GF-D8 (cell line): ENCODE measurements at regions not wholly inside any gene's neighbourhood (a gene's known extent, or its start where the extent isn't known, plus 50 kb on each side); places are given as distances from the start of the nearest gene placed in this dataset.
A peak's percentile ranks its signal among the peaks of the same experiment; 100 is the strongest.

Experiments used
- DNase-seq: peaks from one replicate; lab custom pipeline; 2025; lab: John Stamatoyannopoulos, UW

DNA sequence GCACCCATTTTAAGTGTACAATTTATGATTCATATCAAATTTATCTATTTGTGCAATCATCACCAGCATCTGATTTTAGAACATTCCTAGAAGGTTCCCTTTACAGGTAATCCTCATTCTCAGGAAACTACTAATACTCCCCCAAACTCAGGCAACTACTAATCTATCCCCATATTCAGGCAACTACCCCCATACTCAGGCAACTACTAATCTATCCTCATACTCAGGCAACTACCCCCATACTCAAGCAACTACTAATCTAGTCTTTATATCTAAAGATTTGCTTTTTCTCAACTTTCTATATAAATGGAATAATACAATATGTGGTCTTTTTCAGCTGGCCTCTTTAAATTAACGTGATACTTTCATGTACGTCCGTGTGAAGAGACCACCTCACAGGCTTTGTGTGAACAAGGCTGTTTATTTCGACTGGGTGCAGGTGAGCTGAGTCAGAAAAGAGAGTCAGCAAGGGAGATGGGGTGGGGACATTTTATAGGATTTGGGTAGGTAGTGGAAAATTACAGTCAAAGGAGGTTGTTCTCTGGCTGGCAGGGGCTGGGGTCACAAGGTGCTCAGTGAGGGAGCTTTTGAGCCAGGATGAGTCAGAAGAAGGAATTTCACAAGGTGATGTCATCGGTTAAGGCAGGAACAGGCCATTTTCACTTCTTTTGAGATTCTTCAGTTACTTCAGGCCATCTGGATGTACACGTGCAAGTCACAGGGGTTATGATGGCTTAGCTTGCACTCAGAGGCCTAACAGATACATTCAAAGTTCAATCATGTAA is 1444.5 kb upstream of the CADM2 start:
- DNase-seq, result no peak

DNA sequence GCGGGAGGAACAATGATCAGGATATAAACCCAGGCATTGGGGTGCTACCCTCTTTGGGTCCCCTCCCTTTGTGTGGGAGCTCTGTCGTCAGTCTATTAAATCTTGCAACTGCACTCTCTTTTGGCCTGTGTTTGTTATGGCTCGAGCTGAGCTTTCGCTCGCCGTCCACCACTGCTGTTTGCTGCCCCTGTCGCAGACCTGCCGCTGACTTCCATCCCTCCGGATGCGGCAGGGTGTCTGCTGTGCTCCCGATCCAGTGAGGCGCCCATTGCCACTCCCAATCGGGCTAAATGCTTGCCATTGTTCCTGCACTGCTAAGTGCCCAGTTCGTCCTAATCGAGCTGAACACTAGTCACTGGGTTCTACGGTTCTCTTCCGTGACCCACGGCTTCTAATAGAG is 1443.7 kb upstream of the CADM2 start:
- DNase-seq, result no peak

DNA sequence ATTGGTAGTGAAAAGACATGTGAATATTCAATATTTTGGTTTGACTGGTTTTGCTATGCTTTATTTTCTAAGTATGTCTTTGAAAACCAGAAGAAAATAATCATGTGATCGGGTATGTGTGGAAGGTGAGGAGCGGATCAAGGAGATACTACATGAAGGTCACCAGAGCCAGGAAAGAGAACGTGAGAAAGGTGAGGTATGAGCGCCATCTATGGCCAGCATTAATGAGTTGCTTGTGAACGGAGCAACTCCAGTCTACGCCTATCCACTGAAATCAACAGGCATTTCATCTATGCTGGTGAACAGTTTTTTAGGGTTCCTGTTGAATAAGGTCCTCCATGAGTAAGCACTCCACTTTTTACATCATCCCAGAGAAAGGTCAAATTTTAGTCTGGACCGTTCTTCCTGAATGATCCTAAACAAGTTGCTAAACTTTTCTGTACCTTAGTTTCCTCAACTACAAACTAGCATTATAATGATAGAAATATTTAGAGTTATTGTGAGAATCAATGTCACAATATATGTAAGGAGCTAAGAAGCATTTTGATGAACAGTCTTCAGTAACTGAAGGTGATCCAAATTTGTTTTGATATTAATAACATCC is 1435.2 kb upstream of the CADM2 start:
- peak; percentile 13 for DNase-seq

DNA sequence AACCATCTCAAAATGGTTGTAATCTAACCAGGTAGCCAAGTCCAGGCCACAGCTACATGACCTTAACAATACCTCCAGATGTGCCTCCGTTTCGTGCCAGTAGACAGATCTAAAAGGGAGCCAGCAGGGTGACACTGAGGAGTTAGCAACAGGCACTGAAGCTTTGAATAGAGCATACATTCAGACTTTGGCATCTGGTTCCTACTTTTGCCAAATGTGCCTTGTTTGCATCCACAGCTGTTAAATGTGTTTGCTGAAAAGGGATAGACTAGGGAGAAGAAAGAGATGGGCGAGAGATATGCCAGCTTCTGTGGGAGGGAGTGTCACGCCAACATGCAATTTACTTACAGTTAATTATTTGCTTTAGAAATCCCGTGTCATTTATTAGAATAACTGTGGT is 1433.9 kb upstream of the CADM2 start:
- no peak for DNase-seq

DNA sequence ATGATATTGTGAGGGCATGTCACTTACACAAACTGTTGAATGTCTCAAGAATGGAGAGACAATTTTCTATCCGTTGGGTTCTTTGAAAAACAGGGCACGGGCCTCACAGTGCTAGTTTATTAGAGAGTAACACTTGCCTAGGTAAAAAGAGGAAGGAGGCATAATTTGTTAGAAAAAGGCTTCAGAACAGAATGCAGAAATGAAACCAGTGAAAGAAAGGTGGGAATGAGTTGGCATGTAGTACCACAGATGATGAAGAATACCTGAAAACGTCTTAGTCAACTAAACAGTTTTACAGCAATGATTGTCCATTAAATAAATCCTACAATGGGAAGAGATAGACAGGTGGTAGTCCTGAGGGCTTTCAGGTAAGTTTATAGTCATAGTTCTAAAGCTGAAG is 1399.7 kb upstream of the CADM2 start:
- DNase-seq, result no peak

DNA sequence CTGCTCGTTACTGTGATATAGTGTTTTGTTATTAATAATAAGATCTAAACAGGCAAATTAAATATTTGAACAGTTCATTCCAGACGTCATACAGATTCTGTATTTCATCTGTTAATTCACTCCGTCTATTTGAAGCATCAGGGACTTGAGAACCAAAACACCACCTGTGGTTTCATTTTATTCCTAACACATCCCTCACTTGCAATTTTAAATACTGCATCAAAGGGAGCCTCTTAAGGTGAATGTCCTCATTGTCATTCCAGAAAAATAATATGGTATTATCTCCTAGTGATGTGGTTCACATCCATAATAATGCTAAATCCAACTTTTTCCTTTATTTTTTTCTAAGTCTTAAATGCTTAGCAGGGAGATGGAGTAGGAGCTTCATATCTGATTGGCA is 1390.9 kb upstream of the CADM2 start:
- no peak for DNase-seq

DNA sequence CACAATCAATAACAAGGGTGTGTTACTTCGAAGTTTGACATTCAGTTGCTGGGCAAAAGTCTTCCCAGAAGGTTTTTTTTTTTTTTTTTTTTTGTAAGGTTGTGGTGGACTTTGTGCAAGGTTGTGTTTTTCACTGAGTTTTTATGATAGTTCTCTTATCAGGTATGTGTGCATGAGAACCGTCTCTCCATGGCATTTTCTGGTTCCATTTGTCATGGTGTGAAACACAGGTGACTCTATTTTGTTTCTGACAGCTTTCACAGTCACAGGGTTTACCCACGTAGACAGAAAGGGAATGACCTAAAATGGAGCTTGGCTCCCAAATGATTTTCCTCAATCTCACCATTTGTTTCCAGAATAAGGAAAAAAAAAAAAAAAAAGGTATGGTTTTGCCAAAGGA is 1377.2 kb upstream of the CADM2 start:
- DNase-seq, result no peak

DNA sequence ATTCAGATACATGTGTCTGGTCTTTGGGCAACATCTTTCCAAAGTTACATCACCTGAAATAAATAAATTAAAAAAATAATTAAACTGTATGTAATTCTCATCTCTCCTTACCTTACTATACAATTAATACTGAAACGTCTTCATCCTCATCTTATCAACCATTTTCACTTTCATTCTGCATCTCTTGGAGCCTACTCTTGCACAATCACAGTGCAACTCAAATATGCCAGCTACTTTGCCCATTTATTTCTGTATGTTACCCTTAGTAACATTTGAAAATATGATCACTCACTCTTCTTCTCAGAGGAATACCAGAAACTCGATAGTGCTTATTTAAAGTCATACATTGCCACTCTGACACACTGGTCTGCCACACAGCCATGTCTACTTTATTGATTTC is 1357.1 kb upstream of the CADM2 start:
- DNase-seq, result no peak

DNA sequence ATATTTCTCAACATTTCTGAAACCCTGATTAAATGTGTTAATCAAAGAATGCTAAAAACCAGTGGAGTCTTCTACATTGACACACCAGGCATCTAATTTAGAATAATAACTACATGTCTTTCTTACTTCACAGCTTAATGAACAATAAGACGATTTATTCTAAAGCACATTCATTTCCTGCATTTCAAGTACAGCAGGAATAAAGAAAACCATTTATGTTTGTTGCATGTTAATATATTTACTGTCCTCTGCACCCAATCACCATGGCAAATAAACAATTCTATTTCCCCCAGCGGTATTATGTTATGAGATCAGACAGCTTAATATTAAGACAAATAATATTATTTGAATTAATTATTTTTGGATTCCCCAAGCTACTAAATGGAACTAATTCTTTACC is 1336.3 kb upstream of the CADM2 start:
- no peak for DNase-seq

DNA sequence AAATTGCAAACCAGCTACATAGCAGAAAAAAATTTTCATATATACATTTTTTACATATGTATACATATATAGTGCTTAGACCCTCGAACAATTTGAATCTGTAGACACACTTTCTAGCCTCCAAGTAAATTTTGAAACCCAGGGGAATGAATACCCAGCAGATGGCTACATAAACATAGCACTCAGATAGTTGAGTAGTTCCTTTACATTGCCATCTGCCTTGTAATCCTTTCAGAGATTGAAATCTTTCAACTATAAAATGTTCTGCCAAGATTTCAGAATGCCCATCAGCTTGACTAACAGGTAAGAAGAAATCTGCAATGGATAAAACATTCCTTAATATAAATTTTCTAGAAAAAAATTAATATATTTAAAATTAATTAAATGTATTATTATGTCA is 1333.5 kb upstream of the CADM2 start:
- no peak for DNase-seq

DNA sequence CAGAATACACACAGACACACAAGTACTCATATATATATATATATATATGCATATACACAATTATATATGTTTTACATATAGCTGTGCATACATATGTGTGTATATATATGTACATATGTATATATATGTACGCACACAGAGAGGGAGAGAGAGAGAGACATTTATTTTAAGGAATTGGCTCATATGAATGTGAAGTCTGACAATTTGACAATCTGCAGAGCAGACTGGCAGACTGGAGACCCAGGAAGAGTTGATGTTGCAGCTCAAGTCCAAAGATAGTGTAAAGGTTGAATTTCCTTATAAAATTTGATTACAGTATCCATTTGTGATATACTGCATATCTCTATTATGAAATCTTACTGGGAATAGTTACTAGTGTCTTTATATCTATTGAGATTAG is 1330.3 kb upstream of the CADM2 start:
- no peak for DNase-seq

DNA sequence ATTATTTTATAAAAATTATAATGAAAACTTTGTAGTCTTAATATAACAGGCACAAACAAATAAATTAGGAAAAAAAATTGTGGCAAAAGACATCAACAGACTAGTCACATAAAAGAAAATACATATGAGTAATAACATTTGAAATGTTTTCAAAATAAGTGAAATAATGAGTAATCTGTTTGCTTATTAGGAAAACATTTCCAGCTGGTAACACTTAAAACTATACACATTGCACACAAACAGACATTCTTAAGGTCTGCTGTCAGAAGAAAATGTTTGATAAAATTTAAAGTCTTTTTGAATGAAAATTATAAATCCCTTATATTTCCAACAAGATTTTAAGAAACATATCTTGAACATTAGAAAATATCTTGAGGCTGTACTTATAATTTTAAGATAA is 1326.3 kb upstream of the CADM2 start:
- no peak for DNase-seq

DNA sequence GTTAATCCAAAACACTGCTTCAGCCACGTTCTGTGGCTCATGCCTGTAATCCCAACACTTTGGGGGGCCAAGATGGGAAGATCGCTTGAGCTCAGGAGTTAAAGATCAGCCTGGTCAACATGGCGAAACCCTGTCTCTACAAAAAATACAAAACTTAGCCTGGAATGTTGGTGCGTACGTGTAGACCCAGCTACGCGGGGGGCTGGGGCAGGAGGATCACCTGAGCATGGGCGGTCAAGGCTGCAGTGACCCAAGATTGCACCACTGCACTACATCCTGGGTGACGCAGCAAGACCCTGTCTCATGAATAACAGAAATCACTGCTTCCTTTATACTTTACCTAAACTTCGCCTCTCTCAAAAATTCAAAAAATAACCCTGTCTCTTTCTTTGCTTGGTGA is 1325.0 kb upstream of the CADM2 start:
- DNase-seq, result no peak

DNA sequence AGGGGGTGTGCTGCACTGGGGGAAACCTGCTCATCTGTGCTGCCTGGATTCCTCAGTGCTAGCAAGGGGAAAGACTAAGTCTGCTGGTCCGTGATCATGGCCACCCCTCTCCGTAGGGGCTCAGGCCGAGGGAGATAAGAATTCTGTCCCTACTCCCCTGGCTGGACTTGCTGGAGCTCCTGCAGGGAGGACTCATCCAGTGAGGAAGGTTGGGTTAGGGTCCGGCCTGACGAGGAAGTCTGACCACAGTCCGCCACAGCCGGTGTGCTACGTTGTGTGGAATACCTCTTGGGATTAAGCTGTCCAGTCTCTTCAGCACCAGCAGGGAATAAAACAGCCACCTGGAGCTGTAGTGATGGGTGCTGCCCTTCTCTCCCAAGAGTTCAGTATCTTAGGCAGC is 1309.1 kb upstream of the CADM2 start:
- no peak for DNase-seq

DNA sequence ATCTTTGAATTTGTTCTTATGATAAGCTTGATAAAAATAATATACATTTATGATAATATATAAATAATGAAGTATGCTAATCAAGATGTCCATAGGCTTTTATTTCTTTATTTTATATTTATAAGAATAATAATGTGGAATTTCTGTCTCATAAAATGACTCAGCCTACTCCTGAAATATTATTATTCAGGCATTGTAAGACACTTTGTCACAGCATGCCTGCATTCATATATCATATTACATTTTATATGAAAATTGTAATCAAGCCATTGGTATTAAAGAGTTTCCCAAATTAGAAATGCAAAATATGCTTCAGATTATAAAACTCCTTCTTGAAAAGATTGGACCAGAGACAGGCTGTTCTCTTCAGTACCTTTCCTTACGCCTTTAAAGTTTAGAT is 1303.7 kb upstream of the CADM2 start:
- DNase-seq, result no peak

DNA sequence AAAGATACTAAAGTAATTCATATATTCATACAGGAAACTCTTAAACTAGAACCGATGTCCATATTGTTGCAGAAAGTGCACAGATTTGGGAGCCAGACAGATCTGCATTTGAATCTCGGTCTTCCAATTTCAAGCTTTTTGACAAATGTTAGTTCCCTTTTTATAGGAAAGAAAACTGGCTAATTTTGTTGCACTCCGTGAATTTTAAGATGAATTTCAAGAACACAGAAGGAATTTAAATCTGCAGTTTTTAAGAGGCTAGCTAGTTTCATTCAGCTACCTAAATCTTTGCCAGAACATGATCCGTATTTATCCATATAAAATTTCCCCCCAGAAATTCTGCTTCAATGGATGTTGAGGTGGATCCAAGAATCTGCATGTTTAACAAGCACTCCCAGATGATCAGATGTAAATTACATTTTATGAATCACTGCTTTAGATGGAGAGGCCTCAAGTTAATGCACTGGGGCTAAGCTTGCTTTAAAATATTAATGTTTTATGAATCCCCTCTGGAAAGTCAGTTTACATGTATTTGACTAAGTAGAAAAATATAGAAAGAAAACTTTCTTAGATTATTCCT is 1296.3 kb upstream of the CADM2 start:
- DNase-seq, result no peak

DNA sequence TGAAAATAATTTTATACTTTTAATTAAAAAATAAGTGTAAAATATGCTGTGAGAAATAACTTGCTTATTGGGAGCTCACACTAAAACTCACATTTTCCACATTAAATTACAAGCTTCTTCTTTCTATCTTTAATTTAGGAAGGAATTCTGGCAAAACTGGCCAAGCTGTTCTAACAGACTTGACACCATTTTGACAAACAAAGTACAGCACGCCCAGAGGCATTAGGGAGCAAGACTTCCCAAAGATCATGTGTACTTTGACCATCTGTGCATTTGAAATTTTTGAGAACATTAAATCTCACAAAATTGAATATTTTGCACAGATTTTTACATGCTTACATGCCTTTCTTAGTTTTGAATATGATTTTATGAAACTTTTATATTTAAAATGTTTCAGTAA is 1288.4 kb upstream of the CADM2 start:
- DNase-seq, result no peak

DNA sequence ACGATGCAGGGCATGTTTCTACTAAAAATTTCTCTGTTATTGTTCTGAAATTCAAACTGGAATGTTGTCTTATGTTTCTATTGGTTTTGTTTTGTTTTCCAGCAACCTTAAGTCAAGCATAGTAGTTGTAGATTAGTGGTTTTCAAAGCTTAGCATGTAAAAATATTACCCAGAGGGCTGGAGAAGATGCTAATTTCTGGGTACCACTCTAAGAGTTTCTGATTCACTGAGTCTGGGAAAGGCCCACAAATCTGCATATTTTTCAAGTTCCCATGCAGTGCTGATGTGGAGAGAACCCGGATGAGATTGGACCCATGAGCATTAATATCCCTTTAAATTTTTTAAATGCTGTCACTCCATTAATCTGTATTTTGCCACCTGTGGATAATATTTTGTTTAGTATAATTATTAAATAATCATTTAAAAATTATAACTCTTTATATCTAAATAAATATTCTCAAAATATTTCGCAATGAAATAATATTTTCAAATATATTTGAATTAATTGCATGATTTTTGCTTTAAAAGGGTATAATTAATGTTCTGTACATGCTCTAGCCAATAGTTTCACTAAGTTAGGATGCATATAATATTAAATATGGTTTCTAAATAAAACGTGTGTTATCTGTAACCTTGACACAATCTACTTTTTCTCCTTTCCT is 1274.7 kb upstream of the CADM2 start:
- DNase-seq, result no peak

DNA sequence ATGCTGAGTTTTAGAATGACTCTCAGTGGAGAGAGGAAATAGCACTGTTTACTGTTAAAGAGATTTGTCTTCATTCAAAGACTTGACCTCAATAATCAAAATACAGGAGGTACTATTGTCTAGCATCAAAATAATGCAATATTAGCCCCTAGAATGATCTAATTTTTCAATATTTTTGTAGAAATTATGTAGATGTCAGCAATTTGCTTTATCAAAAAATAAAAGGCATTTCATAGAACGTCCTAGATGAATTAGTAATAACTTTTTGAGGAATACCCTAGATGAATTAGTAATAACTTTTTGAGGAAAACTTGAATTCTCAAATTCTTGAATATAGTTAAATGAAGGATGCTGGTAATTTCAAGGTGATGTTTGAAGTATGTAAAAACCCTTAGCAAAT is 1252.1 kb upstream of the CADM2 start:
- no peak for DNase-seq

DNA sequence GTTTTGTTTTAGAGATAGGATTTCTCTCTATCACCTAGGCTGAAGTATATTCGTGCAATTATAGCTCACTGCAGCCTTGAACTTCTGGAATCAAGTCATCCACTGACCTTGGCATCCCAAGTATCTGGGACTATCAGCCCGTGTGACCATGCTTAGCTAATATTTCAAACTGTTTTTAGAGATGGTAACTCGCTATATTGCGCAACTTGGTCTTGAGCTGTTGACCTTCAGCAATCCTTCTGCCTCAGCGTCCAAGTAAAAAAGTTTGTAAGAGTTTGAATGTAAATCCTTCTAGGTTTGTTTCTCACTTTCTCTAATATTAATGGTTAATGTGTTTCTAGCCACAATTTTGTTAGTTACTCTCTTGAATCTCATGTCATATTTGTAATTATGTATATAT is 1243.5 kb upstream of the CADM2 start:
- DNase-seq, result no peak

DNA sequence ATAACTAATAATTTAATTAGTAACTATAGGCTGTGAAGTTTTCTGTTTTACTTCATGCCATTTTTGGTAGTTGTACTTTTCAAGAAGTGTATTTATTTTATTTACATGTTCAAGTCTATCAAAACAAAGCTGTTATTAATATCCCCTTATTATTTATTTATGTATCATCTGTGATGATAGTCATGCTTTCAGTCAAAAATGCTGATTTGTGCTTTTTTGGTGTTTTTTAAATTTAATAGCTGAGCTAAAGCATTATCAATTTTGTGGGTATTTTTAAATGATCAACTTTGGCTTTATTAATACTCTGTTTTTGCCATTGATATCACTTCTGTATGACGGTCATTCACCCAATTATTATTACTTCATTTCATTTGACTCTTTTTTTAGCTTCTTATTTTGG is 1229.2 kb upstream of the CADM2 start:
- DNase-seq, result no peak

DNA sequence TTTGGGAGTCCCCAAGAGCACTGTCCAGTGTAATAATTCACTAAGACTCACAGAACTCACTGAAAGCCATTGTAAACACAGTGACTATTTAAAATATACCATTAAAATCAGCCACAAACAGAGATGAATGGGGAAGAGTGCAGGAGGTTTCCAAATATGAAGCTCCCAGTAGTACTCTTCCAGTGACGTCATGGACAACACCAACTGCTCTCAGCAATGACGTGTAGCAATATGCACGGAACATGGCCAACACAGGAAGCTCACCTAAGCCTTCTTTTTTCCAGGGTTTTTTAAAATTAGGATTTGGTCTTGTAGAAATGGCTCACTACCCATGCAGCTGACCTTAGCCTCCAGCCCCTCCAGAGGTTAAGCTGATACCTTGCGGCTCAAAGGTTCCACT is 1224.1 kb upstream of the CADM2 start:
- DNase-seq, result no peak

DNA sequence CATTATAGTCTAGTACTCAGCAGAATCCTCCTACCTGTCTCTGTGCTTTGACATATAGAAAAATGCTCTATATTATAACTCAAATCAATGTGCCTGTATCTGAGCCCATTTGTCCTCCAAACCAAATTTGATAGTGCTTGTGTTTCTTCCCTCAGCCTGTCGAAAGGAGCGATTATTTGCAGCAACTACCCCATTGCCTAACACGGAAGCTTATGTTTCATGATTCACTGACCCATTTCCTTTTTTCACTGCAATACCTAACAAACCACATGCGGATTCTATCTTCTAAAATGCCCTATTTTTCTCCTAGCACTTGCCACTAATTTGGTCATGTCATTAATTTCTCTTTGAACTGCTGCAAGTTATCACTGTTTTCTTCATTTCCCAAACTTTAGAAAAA is 1220.6 kb upstream of the CADM2 start:
- peak; percentile 77 for DNase-seq
